Activated CD8-positive, alpha-beta T cell treated with anti-CD3 and anti-CD28 coated beads for 36 hours (primary cell): ENCODE measurements at regions not wholly inside any gene's neighbourhood (a gene's known extent, or its start where the extent isn't known, plus 50 kb on each side); places are given as distances from the start of the nearest gene placed in this dataset.

ENCODE experiments used
- ATAC-seq: fragments of 200-7000 bp; cut with Tn5 transposase; one replicate; pipeline ENCODE4 v1.10.0; 2021; ENCODE audit warnings: mild to moderate bottlenecking, moderate library complexity
- CTCF ChIA-PET: fragments of 350-600 bp; sonication (Branson Sonifier 250); formaldehyde crosslinking; loops from one replicate; lab custom pipeline; 2021; ENCODE audit warnings: antibody characterized with exemption; lab: Charles Lee
- POLR2A ChIA-PET: fragments of 350-600 bp; sonication (Branson Sonifier 250); formaldehyde crosslinking; loops from one replicate; lab custom pipeline; 2021; ENCODE audit warnings: antibody characterized with exemption; lab: Charles Lee
- DNase-seq: peaks from one replicate; pipeline ENCODE4 v3.0.0-alpha.2; 2020
- H3K27ac Mint-ChIP-seq: one replicate; pipeline ENCODE4 v1.8.0; 2021; ENCODE audit warnings: mild to moderate bottlenecking, mixed read lengths
- H3K27me3 Mint-ChIP-seq: one replicate; pipeline ENCODE4 v1.8.0; 2021; ENCODE audit warnings: mixed read lengths
- H3K36me3 Mint-ChIP-seq: one replicate; pipeline ENCODE4 v1.8.0; 2021; ENCODE audit warnings: low read depth, mixed read lengths
- H3K4me1 Mint-ChIP-seq: one replicate; pipeline ENCODE4 v1.8.0; 2021; ENCODE audit warnings: low read depth, mixed read lengths
- H3K4me3 Mint-ChIP-seq: one replicate; pipeline ENCODE4 v1.8.0; 2021; ENCODE audit warnings: mild to moderate bottlenecking, moderate library complexity, mixed read lengths
- H3K9me3 Mint-ChIP-seq: one replicate; pipeline ENCODE4 v1.8.0; 2021; ENCODE audit warnings: mixed read lengths
- CTCF ChIP-seq: fragments of 200-600 bp; IDR thresholded peaks from one replicate; pipeline ENCODE4 v1.8.0; 2022; ENCODE audit warnings: antibody characterized with exemption, mild to moderate bottlenecking
- intact Hi-C: fragments of 100-400 bp; cut with micrococcal nuclease; formaldehyde crosslinking; loops from one replicate; pipeline ENCODE4 v1.10.0; 2022

DNA sequence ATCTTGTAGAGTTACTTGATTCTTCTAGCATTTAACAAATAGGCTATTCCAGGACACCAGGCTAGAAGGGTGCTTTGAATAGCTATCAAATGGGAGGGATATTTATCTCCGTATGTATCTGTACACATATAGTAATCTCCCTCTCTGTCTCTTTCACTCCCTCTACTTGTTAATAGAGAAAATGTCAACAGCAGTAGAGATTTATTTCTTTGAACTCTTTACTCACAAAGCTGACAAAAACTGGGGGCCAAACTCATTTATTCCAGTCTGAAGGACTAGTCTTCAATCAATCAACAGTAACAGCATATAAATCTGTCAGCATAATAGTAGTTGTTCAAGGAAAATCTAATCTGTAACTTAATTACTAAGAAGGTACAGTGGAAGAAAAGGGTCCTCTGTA is 78.2 kb upstream of the FER start:
- Mint-ChIP-seq H3K4me3 (no peak overlapping the region), H3K27ac (no peak overlapping the region), H3K36me3 (no peaks in the 10 kb centered on the region), H3K4me1 (no peaks in the 10 kb centered on the region), H3K27me3 (peaks cover 7% of the 10 kb centered on the region), H3K9me3 (no peaks in the 10 kb centered on the region)
- ChIA-PET POLR2A (no interaction called here), CTCF (no interaction called here)
- no peak for TF ChIP-seq CTCF
- intact Hi-C loops: no loop called here
- no peak for DNase-seq
- ATAC-seq: no peak

DNA sequence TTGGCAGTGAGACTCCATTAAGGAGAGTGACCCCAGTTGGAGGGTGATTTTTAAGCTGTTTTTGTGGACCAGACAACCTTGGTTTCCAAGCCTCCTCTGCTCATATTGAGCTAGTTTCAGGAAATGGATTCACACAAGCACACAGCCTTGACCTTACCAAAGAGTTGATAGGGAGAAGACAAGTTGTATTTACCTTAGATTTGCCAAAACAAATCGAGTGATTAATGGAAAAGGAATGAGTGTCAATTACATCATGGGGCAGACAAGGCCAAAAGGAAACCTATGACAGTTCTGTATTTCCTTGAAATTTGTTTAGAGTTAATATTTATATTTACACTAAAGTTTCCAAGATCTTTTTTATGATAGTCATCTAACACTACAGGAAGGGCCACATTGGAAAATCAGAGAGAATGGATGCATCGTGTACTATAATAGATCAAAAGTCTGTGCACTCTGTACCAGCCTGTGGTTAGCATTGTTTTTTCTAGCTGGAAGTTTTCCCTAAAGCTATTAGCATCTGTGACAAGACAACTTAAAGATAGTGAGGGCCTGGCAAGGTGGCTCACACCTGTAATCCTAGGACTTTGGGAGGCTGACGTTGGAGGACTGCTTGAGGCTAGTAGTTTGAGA is 86.0 kb upstream of the FER start:
- H3K36me3 Mint-ChIP-seq: no peaks in the 10 kb centered on the region
- intact Hi-C loops: no loop called here
- H3K4me3 Mint-ChIP-seq: no peak overlapping the region
- no peak overlapping the region for H3K27ac Mint-ChIP-seq
- peaks cover 11% of the 10 kb centered on the region for H3K27me3 Mint-ChIP-seq
- ChIA-PET CTCF (interaction anchor here (3.4 kb wide), 1 partner anchor 19 kb away, joined by 16 read pairs; no protein-coding TSS in a partner anchor), POLR2A (no interaction called here)
- DNase-seq: no peak
- no peak for TF ChIP-seq CTCF
- H3K9me3 Mint-ChIP-seq: no peaks in the 10 kb centered on the region
- H3K4me1 Mint-ChIP-seq: no peaks in the 10 kb centered on the region
- no peak for ATAC-seq

GRCh38 chr5:108661024-108661423 is 86.7 kb upstream of the FER start:
- intact Hi-C loops: no loop called here
- POLR2A ChIA-PET: no interaction called here
- no peak for TF ChIP-seq CTCF
- Mint-ChIP-seq H3K4me1 (no peaks in the 10 kb centered on the region), H3K27me3 (peaks cover 9% of the 10 kb centered on the region), H3K9me3 (no peaks in the 10 kb centered on the region), H3K36me3 (no peaks in the 10 kb centered on the region), H3K4me3 (no peak overlapping the region), H3K27ac (no peak overlapping the region)
- ATAC-seq (no peak), DNase-seq (no peak)
- CTCF ChIA-PET: interaction anchor here (3.4 kb wide), 1 partner anchor 18 kb away, joined by 16 read pairs; no protein-coding TSS in a partner anchor

DNA sequence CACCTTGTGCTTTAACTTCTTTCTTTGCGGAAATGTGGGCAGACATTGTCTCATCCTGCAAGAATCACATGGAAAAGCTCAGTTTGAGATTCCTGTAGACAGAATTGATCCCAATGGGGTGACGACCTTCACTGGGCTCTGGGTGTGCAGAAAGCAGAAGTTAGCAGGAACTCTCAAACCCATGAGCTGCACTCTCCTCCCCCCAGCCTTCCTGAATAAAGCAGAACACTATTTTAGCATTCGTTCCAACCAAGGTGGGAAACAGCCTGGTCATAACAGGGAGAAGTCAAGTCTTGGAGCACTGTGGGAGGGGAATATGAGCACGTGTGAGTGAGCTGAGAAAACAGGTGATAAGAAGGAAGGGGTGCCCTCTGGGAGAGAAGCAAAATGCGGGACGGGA is 87.4 kb upstream of the FER start:
- H3K4me3 Mint-ChIP-seq: no peak overlapping the region
- ChIA-PET CTCF (interaction anchor here (3.4 kb wide), 1 partner anchor 17 kb away, joined by 16 read pairs; no protein-coding TSS in a partner anchor), POLR2A (no interaction called here)
- H3K4me1 Mint-ChIP-seq: no peaks in the 10 kb centered on the region
- peaks cover 9% of the 10 kb centered on the region for H3K27me3 Mint-ChIP-seq
- ATAC-seq (no peak), DNase-seq (no peak)
- no peaks in the 10 kb centered on the region for H3K36me3 Mint-ChIP-seq
- intact Hi-C loops: no loop called here
- no peaks in the 10 kb centered on the region for H3K9me3 Mint-ChIP-seq
- no peak for TF ChIP-seq CTCF
- H3K27ac Mint-ChIP-seq: no peak overlapping the region

DNA sequence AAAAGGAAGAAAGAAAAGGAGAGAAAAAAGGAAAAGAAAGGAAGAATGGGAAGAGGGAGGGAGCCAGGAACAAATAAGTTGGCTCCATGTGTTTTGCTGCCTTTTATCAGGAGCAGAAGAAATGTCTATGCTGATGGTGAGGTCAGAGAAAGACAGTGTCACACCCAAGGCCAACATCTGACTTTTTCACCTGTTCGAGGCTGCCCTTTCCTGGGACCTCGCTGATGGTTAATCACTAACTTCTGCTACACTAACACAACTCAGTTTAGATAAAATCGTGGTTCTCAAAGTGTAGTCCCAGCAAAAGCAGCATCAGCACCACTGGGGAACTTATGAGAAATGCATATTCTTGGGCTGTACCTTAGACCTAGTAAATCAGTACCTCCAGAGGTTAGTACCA is 88.2 kb upstream of the FER start:
- no peak overlapping the region for H3K27ac Mint-ChIP-seq
- CTCF ChIA-PET: no interaction called here
- H3K36me3 Mint-ChIP-seq: no peaks in the 10 kb centered on the region
- no peaks in the 10 kb centered on the region for H3K4me1 Mint-ChIP-seq
- ATAC-seq (no peak), DNase-seq (no peak)
- H3K4me3 Mint-ChIP-seq: no peak overlapping the region
- TF ChIP-seq CTCF: no peak
- H3K27me3 Mint-ChIP-seq: peaks cover 9% of the 10 kb centered on the region
- POLR2A ChIA-PET: no interaction called here
- intact Hi-C loops: no loop called here
- no peaks in the 10 kb centered on the region for H3K9me3 Mint-ChIP-seq
